H1 (cell line): ENCODE measurements at regions not wholly inside any gene's neighbourhood (a gene's known extent, or its start where the extent isn't known, plus 50 kb on each side); places are given as distances from the start of the nearest gene placed in this dataset.

ENCODE experiments used
- CTCF ChIA-PET: fragments of 300-600 bp; sonication (Branson Sonifier 250); formaldehyde crosslinking; loops from one replicate; lab custom pipeline; 2021; ENCODE audit not compliant: partially characterized antibody; lab: Charles Lee
- POLR2A ChIA-PET: fragments of 300-600 bp; sonication (Branson Sonifier 250); formaldehyde crosslinking; loops from one replicate; lab custom pipeline; 2021; ENCODE audit warnings: inconsistent platforms; ENCODE audit not compliant: partially characterized antibody; lab: Charles Lee
- DNase-seq, 2 experiments: peaks; one replicate each; pipeline versions ENCODE4 v3.0.0 to v3.0.0-alpha.2; 2010 to 2022; ENCODE audit warnings: low spot score in 2 of 2, low read depth in 1 of 2, mixed read lengths in 1 of 2
- FAIRE-seq: peaks from 2 replicates; lab custom pipeline; 2011; peaks lifted over from hg19 to GRCh38; lab: Jason Lieb, UNC
- H2AFZ ChIP-seq: 2 replicates; pipeline ENCODE4 v1.8.1; 2012; ENCODE audit warnings: low read length, inconsistent platforms
- H2AK5ac ChIP-seq: 2 replicates; pipeline ENCODE4 v1.6.1; 2013; ENCODE audit warnings: low read depth, low read length
- H2BK120ac ChIP-seq: replicated peaks from 2 replicates; pipeline ENCODE3; 2013; ENCODE audit warnings: low read depth, low read length, inconsistent platforms
- H2BK12ac ChIP-seq: 2 replicates; pipeline ENCODE4 v1.6.1; 2013; ENCODE audit warnings: low read depth, low read length
- H2BK15ac ChIP-seq: 2 replicates; pipeline ENCODE4 v1.6.1; 2013; ENCODE audit warnings: low read length
- H2BK20ac ChIP-seq: 2 replicates; pipeline ENCODE4 v1.6.1; 2013; ENCODE audit warnings: low read length
- H2BK5ac ChIP-seq: 2 replicates; pipeline ENCODE4 v1.6.1; 2013; ENCODE audit warnings: low read depth, low read length
- H3K14ac ChIP-seq: 2 replicates; pipeline ENCODE4 v1.6.1; 2013; ENCODE audit warnings: inconsistent platforms; ENCODE audit not compliant: insufficient read length
- H3K18ac ChIP-seq: 2 replicates; pipeline ENCODE4 v1.6.1; 2013; ENCODE audit warnings: low read length; ENCODE audit errors: extremely low read depth
- H3K23ac ChIP-seq: 2 replicates; pipeline ENCODE4 v1.6.1; 2013; ENCODE audit warnings: inconsistent platforms; ENCODE audit not compliant: insufficient read length
- H3K23me2 ChIP-seq: 2 replicates; pipeline ENCODE4 v1.6.1; 2013; ENCODE audit warnings: low read depth, low read length
- H3K27ac ChIP-seq: 2 replicates; pipeline ENCODE4 v1.6.1; 2011; ENCODE audit warnings: low read depth, low read length, inconsistent platforms
- H3K27me3 ChIP-seq, 4 experiments: replicated peaks in 1 of 4; 1 replicate in 1 of 4; 2 replicates in 3 of 4; pipeline versions ENCODE4 v1.6.1 to v1.8.1; 2011 to 2013; ENCODE audit warnings: low read length in 3 of 4, mild to moderate bottlenecking in 3 of 4, inconsistent platforms in 2 of 4, mixed read lengths in 2 of 4, moderate library complexity in 1 of 4; ENCODE audit not compliant: control insufficient read depth in 3 of 4, insufficient read depth in 3 of 4; ENCODE audit errors: extremely low read depth in 1 of 4
- H3K36me3 ChIP-seq, 4 experiments: 2 replicates each; pipeline versions ENCODE4 v1.6.1 to v1.8.1; 2011 to 2013; ENCODE audit warnings: mild to moderate bottlenecking in 4 of 4, low read length in 3 of 4, moderate library complexity in 2 of 4, control low read depth in 1 of 4, inconsistent platforms in 1 of 4; ENCODE audit not compliant: insufficient read depth in 4 of 4, control insufficient read depth in 2 of 4
- H3K4ac ChIP-seq: replicated peaks from 2 replicates; pipeline ENCODE3; 2013; ENCODE audit warnings: low read length, low read depth, mixed read lengths, inconsistent platforms; ENCODE audit not compliant: insufficient read length
- H3K4me1 ChIP-seq, 4 experiments: replicated peaks in 1 of 4; 1 replicate in 1 of 4; 2 replicates in 3 of 4; pipeline versions ENCODE4 v1.6.1 to v1.8.1; 2011 to 2013; ENCODE audit warnings: low read length in 3 of 4, inconsistent platforms in 2 of 4, mixed read lengths in 1 of 4; ENCODE audit not compliant: insufficient read depth in 4 of 4, control insufficient read depth in 3 of 4
- H3K4me2 ChIP-seq, 2 experiments: 2 replicates each; pipeline versions ENCODE4 v1.6.1 to v1.8.1; 2011 to 2013; ENCODE audit warnings: low read depth in 2 of 2, low read length in 2 of 2, control low read depth in 1 of 2, inconsistent platforms in 1 of 2, mild to moderate bottlenecking in 1 of 2; ENCODE audit not compliant: insufficient read depth in 1 of 2
- H3K4me3 ChIP-seq, 4 experiments: fragments of 200-600, 300-600 bp in 1 of 4; sonication (generic), shearing (Covaris generic), sonication (Bioruptor Twin) in 1 of 4; 2 replicates each; pipeline versions ENCODE4 v1.5.1 to v1.8.1; 2011 to 2016; ENCODE audit warnings: low read length in 4 of 4, low read depth in 3 of 4, control low read depth in 2 of 4, inconsistent platforms in 2 of 4, mild to moderate bottlenecking in 2 of 4, mixed read lengths in 1 of 4, moderate library complexity in 1 of 4; ENCODE audit not compliant: insufficient read depth in 2 of 4; ENCODE audit errors: extremely low read depth in 1 of 4
- H3K56ac ChIP-seq: replicated peaks from 2 replicates; pipeline ENCODE3; 2013; ENCODE audit warnings: low read depth, mild to moderate bottlenecking, mixed read lengths, low read length, inconsistent platforms; ENCODE audit not compliant: insufficient read length
- H3K79me1 ChIP-seq: 2 replicates; pipeline ENCODE4 v1.6.1; 2013; ENCODE audit warnings: low read depth, low read length, control low read depth
- H3K79me2 ChIP-seq, 2 experiments: 2 replicates each; pipeline versions ENCODE4 v1.6.1 to v1.8.1; 2012 to 2013; ENCODE audit warnings: low read length in 2 of 2, mild to moderate bottlenecking in 2 of 2, inconsistent platforms in 1 of 2; ENCODE audit not compliant: insufficient read depth in 2 of 2, control insufficient read depth in 1 of 2
- H3K9ac ChIP-seq, 4 experiments: replicated peaks in 1 of 4; 1 replicate in 1 of 4; 2 replicates in 3 of 4; pipeline versions ENCODE4 v1.6.1 to v1.8.1; 2011 to 2013; ENCODE audit warnings: low read depth in 3 of 4, low read length in 3 of 4, control low read depth in 2 of 4, mild to moderate bottlenecking in 2 of 4, moderate library complexity in 2 of 4, inconsistent platforms in 1 of 4; ENCODE audit errors: extremely low read depth in 1 of 4
- H3K9me3 ChIP-seq, 2 experiments: 2 replicates each; pipeline versions ENCODE4 v1.6.1 to v1.8.1; 2012 to 2013; ENCODE audit warnings: mild to moderate bottlenecking in 2 of 2, moderate library complexity in 2 of 2, control low read depth in 1 of 2, inconsistent platforms in 1 of 2, low read depth in 1 of 2, low read length in 1 of 2, mixed read lengths in 1 of 2; ENCODE audit not compliant: insufficient read depth in 2 of 2
- H4K20me1 ChIP-seq, 2 experiments: replicated peaks in 1 of 2; 2 replicates each; pipeline versions ENCODE3 to v1.8.1; 2011 to 2013; ENCODE audit warnings: inconsistent platforms in 2 of 2, low read length in 2 of 2, mild to moderate bottlenecking in 1 of 2; ENCODE audit not compliant: insufficient read depth in 2 of 2, control insufficient read depth in 1 of 2
- H4K5ac ChIP-seq: 2 replicates; pipeline ENCODE4 v1.6.1; 2013; ENCODE audit warnings: low read length, low read depth, mixed read lengths, inconsistent platforms; ENCODE audit not compliant: insufficient read length
- H4K8ac ChIP-seq: 2 replicates; pipeline ENCODE4 v1.8.0; 2013; ENCODE audit warnings: mild to moderate bottlenecking, moderate library complexity, low read length, inconsistent platforms; ENCODE audit not compliant: insufficient read depth; ENCODE audit errors: extremely low read depth
- H4K91ac ChIP-seq: replicated peaks from 2 replicates; pipeline ENCODE3; 2013; ENCODE audit warnings: low read length, mixed read lengths, inconsistent platforms; ENCODE audit not compliant: insufficient read length
- CHD2 ChIP-seq: IDR thresholded peaks from 2 replicates; pipeline ENCODE4 v1.6.1; 2012; ENCODE audit warnings: low read length, improper control_type of control experiment
- EGR1 ChIP-seq: IDR thresholded peaks from 2 replicates; pipeline ENCODE4 v1.6.1; 2011; ENCODE audit warnings: low read depth, low read length, borderline replicate concordance
- EZH2 ChIP-seq: fragments of 200-600 bp; sonication (generic); IDR thresholded peaks from 2 replicates; pipeline ENCODE4 v1.7.1; 2012; ENCODE audit warnings: low read depth, mild to moderate bottlenecking, moderate library complexity, low read length, inconsistent platforms; ENCODE audit not compliant: severe bottlenecking
- GTF2F1 ChIP-seq: IDR thresholded peaks from 2 replicates; pipeline ENCODE4 v1.6.1; 2012; ENCODE audit warnings: low read depth, low read length, improper control_type of control experiment, borderline replicate concordance
- HDAC6 ChIP-seq: IDR thresholded peaks from one replicate; pipeline ENCODE4 v1.7.1; 2012; ENCODE audit warnings: low read depth, mild to moderate bottlenecking, inconsistent platforms, low read length, moderate library complexity
- NRF1 ChIP-seq: IDR thresholded peaks from 2 replicates; pipeline ENCODE4 v1.6.1; 2011; ENCODE audit warnings: mild to moderate bottlenecking, low read depth, low read length, improper control_type of control experiment
- POLR2AphosphoS5 ChIP-seq: IDR thresholded peaks from 2 replicates; pipeline ENCODE4 v1.6.1; 2011; ENCODE audit warnings: low read depth, low read length
- RBBP5 ChIP-seq: IDR thresholded peaks from 2 replicates; pipeline ENCODE4 v1.7.1; 2012; ENCODE audit warnings: low read depth, mild to moderate bottlenecking, inconsistent platforms, low read length, moderate library complexity, borderline replicate concordance
- RXRA ChIP-seq: IDR thresholded peaks from 2 replicates; pipeline ENCODE4 v1.6.1; 2011; ENCODE audit warnings: low read depth, mild to moderate bottlenecking, low read length, moderate library complexity; ENCODE audit not compliant: insufficient read depth
- YY1 ChIP-seq: IDR thresholded peaks from 2 replicates; pipeline ENCODE4 v1.6.1; 2011; ENCODE audit warnings: low read depth, mild to moderate bottlenecking, low read length
- ZNF274 ChIP-seq: IDR thresholded peaks from 2 replicates; pipeline ENCODE4 v1.7.0; 2012; ENCODE audit warnings: low read length, borderline replicate concordance; ENCODE audit errors: extremely low read depth
- WGBS, 2 experiments: shearing (Covaris generic) in 1 of 2; methylation state at CpG; one replicate each; pipeline versions ENCODE4 v1.1.6 to v1.1.7; 2013 to 2015; ENCODE audit warnings: low lambda C conversion rate in 2 of 2, mixed read lengths in 2 of 2, inconsistent platforms in 1 of 2, low coverage in 1 of 2, missing lambda C conversion rate in 1 of 2; ENCODE audit not compliant: insufficient replicate concordance in 2 of 2, insufficient coverage in 1 of 2, insufficient read length in 1 of 2; ENCODE audit errors: extremely low coverage in 1 of 2, missing lambda C conversion rate in 1 of 2; 5-methylcytosine and 5-hydroxymethylcytosine counted together
- TF ChIP-seq, protein P1 (sequence below): IDR thresholded peaks from 2 replicates; pipeline ENCODE4 v1.6.1; 2011; ENCODE audit warnings: low read depth, mild to moderate bottlenecking, low read length; ENCODE audit not compliant: insufficient read depth
- TF ChIP-seq, protein P2 (sequence below): IDR thresholded peaks from 2 replicates; pipeline ENCODE4 v1.6.1; 2011; ENCODE audit warnings: low read length, improper control_type of control experiment

DNA sequence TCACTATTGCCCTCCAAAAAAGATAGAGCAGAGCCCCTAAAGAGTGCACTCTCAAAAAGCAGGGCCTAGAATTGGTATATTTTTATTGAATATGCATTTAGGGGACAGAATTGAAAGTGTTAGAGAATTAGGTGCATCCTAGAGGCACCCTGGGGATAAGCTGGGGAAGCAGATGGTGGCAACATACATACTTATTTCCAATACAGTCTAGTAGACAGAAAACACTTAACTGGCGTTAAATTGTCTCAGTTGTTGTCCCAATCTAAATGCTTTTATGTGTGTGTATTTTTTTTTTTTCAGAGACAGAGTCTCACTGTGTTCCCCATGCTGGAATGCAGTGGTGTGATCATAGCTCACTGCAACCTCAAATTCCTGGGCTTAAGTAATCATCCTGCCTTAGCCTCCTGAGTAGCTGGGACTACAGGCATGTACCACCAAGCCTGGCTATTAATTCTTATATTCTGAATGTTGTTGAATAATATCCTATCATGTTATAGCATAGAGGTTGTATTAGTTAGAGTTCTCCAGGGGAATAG is 481.8 kb downstream of the GRXCR1 start:
- H2BK15ac ChIP-seq = no peak overlapping the region
- no peak overlapping the region for H3K23ac ChIP-seq
- H3K4ac ChIP-seq = no peak overlapping the region
- H3K27ac ChIP-seq = no peak overlapping the region
- no peaks in the 10 kb centered on the region; the same call in 1 of the 2 replicates for H3K23me2 ChIP-seq
- no peak overlapping the region for H3K14ac ChIP-seq
- ChIA-PET CTCF (no interaction called here), POLR2A (no interaction called here)
- H3K56ac ChIP-seq = no peak overlapping the region
- FAIRE-seq (no peak), DNase-seq (no peak)
- H2BK5ac ChIP-seq = no peak overlapping the region
- H3K36me3 ChIP-seq = no peaks in the 10 kb centered on the region
- H3K79me2 ChIP-seq = no peaks in the 10 kb centered on the region
- no peaks in the 10 kb centered on the region for H3K4me1 ChIP-seq
- H3K79me1 ChIP-seq = no peaks in the 10 kb centered on the region
- H4K20me1 ChIP-seq = no peaks in the 10 kb centered on the region
- H4K91ac ChIP-seq = no peak overlapping the region
- no peak overlapping the region for H4K8ac ChIP-seq
- H3K4me2 ChIP-seq = no peak overlapping the region
- H2BK20ac ChIP-seq = no peak overlapping the region
- WGBS, 2 experiments = 94% methylated on average over 1 of the region's 1 CpG; no CpG with 5 or more reads in 1 of the 2 experiments
- H3K18ac ChIP-seq = no peak overlapping the region
- no peaks in the 10 kb centered on the region for H3K27me3 ChIP-seq
- H4K5ac ChIP-seq = no peak overlapping the region
- H3K9ac ChIP-seq = no peak overlapping the region
- H2AFZ ChIP-seq = no peak overlapping the region
- H2BK120ac ChIP-seq = no peak overlapping the region
- no peak overlapping the region for H3K4me3 ChIP-seq
- no peak overlapping the region for H2BK12ac ChIP-seq
- no peak overlapping the region for H2AK5ac ChIP-seq
- H3K9me3 ChIP-seq = no peaks in the 10 kb centered on the region
- TF ChIP-seq HDAC6 (no peak), EZH2 (no peak), RBBP5 (no peak), RXRA (no peak), EGR1 (no peak), ZNF274 (no peak), GTF2F1 (no peak), POLR2AphosphoS5 (no peak), YY1 (no peak), CHD2 (no peak), NRF1 (no peak)
- TF ChIP-seq, protein P1, sequence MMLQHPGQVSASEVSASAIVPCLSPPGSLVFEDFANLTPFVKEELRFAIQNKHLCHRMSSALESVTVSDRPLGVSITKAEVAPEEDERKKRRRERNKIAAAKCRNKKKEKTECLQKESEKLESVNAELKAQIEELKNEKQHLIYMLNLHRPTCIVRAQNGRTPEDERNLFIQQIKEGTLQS = no peak
- TF ChIP-seq, protein P2, sequence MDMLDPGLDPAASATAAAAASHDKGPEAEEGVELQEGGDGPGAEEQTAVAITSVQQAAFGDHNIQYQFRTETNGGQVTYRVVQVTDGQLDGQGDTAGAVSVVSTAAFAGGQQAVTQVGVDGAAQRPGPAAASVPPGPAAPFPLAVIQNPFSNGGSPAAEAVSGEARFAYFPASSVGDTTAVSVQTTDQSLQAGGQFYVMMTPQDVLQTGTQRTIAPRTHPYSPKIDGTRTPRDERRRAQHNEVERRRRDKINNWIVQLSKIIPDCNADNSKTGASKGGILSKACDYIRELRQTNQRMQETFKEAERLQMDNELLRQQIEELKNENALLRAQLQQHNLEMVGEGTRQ = no peak
